Tibial nerve (tissue), 3 donors: ENCODE measurements at regions not wholly inside any gene's neighbourhood (a gene's known extent, or its start where the extent isn't known, plus 50 kb on each side); places are given as distances from the start of the nearest gene placed in this dataset.

Experiments used
- POLR2A ChIP-seq, 2 donors: fragments of 450-650 bp; IDR thresholded peaks; one replicate each; pipeline ENCODE4 v1.6.1; 2017; ENCODE audit warnings: antibody characterized with exemption in 2 of 2, mild to moderate bottlenecking in 2 of 2, moderate library complexity in 2 of 2
- TF ChIP-seq, protein P1 (sequence below), 5 experiments: fragments of 200-600 bp in 3 of 5; fragments of 450-650 bp in 2 of 5; sonication (generic) in 3 of 5; IDR thresholded peaks; one replicate each; pipeline ENCODE4 v1.5.1; 2016 to 2019; ENCODE audit warnings: antibody characterized with exemption in 5 of 5, mild to moderate bottlenecking in 3 of 5, moderate library complexity in 2 of 5

- TF ChIP-seq, protein P1, sequence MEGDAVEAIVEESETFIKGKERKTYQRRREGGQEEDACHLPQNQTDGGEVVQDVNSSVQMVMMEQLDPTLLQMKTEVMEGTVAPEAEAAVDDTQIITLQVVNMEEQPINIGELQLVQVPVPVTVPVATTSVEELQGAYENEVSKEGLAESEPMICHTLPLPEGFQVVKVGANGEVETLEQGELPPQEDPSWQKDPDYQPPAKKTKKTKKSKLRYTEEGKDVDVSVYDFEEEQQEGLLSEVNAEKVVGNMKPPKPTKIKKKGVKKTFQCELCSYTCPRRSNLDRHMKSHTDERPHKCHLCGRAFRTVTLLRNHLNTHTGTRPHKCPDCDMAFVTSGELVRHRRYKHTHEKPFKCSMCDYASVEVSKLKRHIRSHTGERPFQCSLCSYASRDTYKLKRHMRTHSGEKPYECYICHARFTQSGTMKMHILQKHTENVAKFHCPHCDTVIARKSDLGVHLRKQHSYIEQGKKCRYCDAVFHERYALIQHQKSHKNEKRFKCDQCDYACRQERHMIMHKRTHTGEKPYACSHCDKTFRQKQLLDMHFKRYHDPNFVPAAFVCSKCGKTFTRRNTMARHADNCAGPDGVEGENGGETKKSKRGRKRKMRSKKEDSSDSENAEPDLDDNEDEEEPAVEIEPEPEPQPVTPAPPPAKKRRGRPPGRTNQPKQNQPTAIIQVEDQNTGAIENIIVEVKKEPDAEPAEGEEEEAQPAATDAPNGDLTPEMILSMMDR (IDR thresholded peaks at IDR 0.05) = no peak
- TF ChIP-seq POLR2A (IDR thresholded peaks at IDR 0.05) = no peak
These were observed 845.7 kb upstream of the POT1 start for GRCh38 chr7:125775317-125775716.
